ENCODE measurements at regions not wholly inside any gene's neighbourhood (a gene's known extent, or its start where the extent isn't known, plus 50 kb on each side); places are given as distances from the start of the nearest gene placed in this dataset.

DNA sequence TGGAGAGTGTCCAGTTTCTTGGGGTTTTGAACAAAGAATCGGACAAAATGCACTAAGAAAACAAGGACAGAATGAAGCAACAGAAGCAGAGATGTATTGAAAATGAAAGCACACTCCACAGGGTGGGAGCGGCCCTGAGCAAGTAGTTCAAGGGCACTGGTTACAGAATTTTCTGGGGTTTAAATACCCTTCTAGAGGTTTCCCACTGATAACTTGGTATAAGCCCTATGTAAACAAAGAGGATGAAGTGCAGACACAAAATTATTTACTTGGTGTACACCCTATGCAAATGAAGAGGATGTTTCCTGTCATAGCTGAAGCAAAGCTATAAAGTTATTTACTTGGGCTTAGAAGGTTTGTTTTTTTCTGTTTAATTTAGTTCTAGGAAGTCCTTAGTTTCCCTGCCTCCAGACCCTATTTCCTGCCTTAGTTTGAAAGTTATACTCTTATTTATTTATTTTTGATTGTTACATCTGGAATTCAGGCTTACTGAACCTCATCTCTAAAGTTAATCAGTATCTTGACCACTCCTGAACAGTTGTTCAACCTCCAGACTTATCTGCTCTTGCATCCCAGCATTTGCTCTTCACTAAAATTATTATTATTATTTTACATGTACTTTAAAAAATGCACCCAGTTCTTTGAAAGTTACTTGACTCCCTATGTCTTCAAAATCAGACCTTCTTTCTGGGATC, 193.5 kb downstream of the SPP2 start:
- peak in 1 of 2 donors; percentile 18 for DNase-seq

DNA sequence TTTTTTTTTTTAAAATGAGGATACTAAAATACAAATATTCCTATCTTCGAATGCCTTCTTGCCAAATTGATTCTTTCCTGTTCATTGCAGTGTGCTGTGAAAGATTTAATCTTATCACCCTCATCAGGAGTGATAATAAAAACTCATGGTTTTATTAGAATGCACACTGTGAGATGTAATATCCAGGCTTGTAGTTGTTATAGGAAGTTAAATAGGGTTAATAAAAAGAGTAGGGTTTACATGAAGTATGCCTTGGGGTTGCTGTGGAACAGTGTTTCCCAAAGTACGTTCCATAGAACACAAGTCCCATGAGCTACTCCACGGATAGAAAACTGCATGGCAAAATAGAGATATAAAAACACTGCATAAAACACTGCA, 191.9 kb downstream of the SPP2 start:
- no peak for DNase-seq

DNA sequence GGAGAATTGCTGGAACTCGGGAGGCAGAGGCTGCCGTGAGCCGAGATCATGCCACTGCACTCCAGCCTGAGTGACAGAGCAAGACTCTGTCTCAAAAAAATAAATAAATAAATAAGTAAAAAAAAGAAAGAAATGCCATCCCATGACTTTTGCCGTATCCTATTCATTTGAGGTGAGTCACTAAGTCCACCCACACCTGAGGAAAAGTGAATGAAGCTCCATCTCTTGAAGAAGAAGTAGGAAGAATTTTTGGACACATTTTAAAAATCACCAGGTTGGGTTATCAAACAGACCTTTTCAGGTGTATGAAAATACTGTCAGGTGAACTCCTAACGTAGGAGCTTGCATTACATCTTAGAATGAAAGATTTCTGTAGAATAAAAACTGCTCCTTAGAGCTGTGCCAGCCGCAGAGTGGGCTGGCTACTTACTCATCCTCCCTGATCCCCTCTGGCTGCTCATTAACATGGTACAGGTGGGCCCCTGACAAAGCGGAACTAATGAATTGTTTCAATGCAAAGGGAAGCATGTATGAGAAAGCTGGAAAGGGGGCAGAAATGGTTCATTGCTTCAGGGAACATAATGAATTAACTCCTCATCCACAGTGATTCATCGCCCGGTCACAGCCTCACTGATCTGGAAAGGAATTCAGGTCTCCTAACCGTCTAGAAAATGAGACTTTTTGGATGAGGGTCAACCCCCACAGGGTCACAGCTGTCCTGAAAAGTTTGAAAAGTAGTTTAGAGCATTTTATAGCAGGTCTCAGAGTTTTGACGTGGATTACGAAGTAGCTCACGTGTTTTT, 191.4 kb downstream of the SPP2 start:
- DNase-seq, result no peak

DNA sequence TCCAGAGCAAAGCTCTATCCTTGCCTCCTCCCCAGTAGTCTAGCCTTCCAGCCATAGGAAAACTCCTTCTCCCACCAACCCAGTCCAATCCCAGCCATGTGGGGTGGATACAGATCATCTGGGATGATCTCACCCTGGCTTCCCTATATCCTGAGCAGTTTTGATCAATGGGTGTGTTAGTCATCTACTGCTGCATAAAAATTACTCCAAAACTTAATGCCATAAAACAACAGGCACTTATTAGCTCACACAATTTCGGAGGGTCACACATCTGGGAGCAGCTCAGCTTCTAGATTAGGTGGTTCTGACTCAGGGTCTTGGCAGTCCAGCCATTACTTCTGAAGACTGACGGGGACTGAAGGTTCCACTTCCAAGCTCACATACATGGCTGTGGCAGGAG, 190.4 kb downstream of the SPP2 start:
- no peak for DNase-seq

DNA sequence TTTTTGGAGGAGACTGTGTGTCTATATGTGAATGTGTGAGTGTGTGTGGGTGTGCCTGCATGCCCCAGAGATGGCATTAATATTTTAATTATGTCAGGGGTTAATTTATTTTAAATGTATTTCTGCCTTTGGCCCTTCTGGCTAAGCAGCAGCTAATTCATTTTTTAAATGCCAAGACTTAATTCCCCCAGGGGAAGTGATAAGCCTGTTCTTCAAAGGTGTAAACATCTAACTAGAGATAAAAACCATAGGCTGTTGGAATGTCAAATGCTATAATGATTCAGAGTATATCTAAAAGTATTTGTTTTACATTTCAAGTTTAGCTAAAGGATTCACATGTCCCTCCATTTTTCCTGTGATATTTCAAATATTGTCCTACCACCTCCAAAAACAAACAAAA, 184.7 kb downstream of the SPP2 start:
- no peak for DNase-seq

DNA sequence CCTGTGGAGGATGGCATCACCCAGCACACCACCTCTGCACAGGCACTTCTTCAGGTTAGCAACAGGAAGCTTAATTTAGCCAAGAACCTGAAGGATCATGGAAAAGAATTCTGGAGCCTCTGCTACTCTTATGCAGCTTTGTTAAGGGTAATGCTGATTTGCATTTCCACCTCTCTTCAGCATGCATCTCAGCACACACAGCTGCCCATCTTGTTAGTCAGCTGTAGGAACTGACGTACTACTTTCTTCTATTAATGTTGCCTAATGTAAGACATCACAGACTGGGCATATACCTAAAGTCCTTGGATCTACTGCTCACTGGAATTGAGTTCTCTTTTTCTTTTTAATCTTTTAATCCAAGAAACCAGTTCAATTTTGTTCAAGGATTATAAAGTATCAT, 181.0 kb downstream of the SPP2 start:
- no peak for DNase-seq

DNA sequence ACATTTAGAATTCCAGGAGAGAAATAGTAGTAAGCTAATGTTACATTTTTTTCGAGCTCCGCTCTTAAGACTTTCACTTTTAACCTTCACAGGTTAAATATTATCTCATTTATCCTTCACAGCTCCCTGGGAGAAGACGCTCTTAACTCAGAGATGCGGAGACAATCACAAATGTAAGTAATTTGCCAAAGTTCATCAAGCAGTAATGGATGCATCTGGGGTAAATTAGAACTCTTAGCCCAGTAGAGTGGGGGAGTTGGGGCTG, 168.5 kb downstream of the SPP2 start:
- DNase-seq, result no peak

DNA sequence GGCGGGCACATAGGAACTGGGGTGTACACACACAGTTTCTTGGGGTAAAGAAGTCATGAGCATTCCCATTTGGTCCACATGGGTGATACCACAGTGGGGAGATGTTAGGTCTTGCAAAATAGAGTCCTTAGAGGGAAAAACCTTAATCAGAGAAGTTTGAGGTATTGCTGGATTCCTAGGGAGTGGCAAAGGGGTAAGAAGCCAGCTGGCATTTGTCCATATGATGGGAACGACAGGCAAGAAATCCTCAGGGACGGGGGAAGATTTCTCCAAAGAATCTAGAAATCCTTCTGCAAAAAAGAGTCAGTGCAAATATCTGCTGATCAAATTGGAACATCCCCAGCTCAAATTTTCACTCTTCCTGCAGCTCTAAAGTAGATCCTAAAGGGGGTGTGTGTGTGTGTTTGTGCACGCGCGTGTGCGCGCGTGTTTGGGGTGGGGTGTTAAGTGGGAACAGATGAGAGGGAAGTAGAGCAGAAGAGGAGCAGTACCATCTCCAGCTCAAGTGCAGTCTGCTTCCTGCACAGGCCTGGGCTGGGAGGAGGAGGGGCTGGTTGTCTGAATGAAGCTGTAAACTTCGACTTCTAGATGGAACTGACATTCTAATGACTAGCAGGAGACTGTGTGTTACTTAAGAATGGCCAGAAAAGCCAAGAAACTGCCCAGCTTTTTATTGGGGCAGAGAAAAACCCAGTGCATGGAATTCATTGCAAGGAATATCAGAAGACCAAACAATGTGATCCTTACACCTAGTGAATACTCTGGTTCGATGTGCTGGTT, 168.0 kb downstream of the SPP2 start:
- peak in 1 of 2 donors; percentile 2 for DNase-seq

DNA sequence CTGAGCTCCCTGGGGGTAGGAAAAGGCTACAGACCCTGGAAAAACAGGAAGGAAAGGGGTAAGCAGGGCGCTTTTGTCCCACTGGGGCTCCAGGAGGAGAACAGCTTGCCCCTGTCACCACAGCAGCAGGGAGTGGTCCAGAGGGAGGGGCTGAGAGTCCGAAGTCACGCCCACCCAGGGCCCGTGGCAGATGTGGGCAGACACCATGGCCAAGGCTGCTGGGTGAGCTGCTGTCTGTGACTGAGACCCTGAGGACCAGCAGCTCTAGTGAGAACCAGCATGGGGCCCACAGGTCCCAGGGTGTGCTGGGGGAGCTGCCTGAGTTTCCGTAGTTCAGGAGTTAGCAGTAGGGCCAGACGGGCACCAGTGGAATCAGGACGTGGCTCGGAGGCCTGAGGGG, 162.0 kb downstream of the SPP2 start:
- DNase-seq, result no peak

DNA sequence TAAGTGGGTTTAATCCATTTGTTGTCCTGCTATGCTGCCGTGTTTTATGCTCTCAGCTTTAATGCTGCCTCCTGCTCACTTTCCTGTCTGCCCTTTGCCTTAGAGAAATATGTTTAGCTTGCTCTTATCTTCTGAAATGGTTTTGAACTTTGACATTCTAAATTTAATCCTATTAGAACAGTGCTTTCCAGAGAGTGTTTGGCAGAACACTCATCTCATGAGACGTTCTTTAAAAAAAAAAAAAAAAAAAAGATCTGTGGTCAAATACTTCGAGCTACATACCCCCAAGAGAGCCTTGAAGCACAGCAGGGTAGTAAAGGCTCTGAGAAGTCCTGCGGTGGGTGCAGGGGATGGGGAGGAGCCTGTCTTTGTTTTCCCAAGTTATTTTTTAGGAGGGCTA, 161.3 kb downstream of the SPP2 start:
- no peak for DNase-seq

DNA sequence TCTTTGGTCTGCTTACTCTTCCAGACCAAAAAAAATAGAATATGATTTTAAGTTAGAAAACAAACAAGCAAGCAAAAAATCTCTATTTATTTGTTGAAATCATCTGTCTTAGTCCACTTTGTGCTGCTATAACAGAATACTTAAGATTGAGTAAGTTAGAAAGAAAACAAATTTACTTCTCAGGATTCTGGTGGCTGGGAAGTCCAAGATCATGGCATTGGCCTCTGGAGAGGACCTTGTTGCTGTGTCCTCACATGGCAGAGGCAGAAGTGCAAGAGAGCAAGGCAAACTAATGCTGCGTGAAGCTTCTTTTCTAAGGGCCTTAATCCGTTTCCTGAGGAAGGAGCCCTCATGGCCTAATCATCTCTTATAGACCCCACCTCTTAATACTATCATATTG, 156.2 kb downstream of the SPP2 start:
- DNase-seq, result no peak

DNA sequence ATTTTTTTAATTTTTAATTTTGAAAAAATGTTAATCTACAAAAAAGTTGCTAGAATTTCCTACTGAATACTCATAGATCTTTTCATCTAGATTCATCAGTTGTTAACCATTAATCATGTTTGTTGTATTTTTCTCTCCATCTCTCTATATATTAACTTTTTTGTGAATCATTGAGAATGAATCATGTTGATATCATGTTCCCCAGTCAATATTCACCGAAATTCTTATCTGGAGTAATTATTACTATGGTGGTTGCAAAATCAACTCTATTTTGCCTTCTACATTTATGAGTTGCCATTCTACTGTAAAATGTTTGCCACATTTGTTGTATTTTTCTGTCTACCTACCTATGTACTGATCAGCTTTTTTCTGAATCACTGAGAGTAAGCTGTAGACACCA, 154.0 kb downstream of the SPP2 start:
- no peak for DNase-seq

DNA sequence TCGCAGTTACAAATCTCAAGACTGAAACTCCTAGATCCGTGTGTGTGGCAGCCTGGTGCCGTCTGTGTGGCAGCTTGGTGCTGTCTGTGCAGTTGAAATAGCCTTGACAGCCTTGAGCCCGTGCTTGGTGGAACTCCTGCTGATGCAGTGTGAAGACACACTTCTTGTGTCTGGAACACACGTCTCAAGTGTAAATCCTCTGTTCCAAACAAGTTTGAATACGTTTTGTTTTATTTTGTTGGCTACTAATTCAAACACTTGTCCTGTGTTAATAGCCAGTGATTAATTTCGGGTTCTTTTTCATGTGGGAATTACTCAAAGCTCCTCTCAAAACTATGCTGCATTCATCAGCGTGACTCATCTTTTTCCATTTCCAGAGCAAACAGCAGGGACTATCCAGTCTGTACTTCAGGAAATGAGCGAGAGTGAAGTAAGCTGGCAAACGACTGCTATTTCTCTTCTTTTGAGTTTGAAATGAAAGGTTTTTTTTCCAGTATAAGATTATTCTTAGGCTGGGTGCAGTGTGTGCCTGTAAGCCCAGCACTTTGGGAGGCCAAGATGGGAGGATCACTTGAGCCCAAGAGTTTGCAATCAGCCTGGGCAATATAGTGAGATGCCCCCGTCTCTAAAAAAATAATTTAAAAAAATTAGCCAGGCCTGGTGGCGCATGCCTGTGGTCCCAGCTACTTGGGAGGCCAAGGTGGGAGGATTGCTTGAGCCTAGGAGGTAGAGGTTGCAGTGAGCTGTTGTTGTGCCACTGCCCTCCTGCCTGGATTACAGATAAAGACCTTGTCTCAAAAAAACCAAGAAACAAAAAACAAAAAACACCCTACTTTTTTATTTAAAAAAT, 152.9 kb downstream of the SPP2 start:
- DNase-seq, result no peak

DNA sequence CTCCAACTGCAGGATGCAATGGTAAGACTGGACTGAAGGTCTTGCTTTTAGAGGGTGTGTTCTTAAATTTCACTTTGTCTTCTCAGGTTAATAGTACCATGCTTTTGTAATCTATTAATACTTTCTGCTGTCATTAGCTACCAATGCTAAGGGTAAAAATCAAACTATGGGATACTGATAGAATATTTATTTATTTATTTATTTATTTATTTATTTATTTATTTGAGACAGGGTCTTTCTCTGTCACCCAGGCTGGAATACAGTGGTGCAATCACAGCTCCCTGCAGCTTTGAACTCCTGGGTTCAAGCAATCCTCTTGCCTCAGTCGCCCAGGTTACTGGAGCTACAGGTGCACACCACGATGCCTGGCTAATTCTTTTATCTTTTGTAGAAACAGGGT, 152.1 kb downstream of the SPP2 start:
- no peak for DNase-seq

DNA sequence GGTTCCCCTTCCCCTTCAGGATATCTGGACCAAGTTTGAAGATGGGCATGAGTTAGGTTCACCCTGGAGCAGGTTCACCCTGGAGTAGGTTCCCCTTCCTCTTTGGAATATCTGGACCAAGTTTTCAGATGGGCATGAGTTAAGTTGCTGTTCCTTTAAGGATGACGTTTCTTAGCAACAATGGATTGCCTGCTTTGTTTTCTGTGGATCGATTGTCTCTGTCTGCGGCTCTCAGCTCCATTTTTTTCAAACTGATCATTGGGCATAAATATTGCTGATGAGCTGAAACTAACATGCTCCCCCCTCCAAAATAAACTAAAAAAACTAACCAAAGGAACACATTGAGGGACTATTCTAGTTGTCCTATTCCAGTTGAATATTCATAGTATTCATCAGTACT, 149.5 kb downstream of the SPP2 start:
- no peak for DNase-seq

DNA sequence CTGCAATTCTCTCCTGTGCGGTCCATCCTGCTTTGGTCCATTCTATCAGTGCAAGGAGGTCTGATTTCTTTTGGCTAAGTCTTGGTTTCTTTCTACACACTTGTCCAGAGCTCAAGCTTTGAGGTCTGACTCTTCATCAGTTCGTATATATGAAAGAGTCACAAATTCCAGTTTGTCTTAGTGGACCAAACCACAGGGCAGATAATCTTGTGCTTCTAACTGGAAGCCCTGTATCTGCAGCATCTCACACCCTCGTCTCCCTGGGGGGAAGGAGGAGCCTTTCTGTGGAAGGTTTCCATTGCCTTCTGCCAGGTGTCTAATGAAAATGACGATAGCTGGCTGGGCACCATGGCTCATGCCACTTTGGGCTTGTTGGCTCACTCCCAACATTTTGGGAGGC, 148.5 kb downstream of the SPP2 start:
- no peak for DNase-seq

DNA sequence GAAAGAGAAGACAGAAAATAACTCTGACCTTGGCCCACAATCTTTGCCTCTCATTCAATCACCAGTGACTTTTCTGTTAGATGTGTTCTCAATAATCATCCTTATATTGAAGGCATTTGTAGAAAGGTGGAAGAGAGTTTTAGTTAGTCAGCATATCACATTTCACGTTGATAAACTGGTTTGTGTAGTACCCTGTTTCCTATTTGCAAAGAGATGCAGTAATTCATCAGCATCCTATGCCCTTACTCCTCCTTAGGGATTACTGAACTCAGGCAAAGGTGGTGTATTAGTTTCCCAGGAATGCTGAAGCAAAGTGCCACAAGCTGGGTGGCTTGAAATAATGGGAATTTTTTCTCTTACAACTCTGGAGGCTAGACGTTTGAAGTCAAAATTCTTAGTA, 145.0 kb downstream of the SPP2 start:
- no peak for DNase-seq

DNA sequence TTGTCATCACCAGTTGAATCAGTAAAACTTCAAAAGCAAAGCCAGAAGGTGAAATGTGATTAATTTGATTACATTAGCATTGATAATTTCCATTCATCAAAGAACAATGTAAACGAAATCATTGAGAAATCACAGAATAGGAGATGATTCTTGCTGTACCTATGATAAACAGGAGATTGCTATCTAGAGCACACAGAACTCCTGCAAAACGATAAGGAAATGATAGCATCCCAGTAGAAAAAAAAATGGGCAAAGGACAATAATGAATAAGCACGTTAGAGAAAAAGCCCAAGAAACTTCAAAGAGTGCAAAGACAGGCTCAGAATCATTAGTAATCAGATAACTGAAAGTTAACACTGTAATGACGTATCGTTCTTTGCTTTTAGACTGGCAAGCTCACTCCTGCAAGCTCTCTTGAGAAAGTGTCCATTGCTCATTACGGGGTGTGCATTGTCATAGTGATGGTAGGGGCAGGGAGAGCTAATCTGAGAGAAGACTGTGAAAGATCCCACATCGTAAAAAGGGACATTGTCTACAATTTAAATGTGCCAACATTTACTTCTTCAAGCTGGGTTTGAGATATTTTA, 143.6 kb downstream of the SPP2 start:
- DNase-seq, result no peak

DNA sequence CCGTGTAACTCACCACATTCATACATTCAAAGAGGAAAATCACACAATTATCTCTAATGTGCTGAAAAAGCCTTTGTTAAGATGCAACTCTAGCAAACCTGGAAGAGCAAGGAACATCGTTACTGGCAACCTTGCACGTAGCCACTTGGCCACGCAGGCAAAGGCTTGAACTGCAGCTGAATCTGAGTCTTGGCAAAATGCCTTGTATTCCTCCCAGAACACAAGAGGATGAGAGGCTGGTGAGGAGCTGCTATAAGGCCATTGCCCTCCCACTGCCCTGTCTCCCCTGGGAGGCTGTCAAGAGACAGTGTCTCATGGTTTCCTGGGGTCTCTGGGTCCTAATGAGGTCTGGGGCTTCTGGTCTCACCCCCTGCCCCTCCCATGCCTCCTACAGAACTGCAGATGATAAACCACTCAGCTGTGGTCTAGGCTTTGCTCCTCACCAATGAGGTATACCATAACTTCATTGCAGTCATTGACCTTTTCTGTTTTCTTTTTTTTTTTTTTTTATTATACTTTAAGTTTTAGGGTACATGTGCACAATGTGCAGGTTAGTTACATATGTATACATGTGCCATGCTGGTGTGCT, 141.4 kb downstream of the SPP2 start:
- no peak for DNase-seq

DNA sequence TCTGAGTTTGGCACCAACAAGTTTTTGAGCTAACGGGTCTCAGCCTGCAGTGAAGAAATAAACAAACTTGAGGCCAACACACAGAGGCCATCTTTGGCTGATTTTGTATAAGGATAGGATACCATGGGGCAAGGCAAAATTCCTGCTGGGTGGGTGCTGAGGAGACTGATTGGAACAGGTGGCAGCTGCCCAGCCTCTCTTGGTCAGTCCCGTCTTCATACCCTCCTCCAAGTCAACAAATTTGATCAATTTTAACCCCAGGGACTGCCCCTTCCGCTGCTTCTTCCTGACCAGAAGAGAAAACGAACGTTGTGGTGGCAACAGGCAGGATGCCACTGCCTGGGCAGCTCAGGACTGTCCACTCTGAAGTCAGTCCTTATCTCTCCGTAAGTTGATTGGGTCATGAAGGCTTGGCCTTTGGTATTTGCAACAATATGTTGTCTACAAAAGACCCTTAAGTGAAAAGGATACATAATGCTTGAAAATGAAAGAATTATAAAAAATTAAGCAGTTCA, 139.3 kb downstream of the SPP2 start:
- no peak for DNase-seq

DNA sequence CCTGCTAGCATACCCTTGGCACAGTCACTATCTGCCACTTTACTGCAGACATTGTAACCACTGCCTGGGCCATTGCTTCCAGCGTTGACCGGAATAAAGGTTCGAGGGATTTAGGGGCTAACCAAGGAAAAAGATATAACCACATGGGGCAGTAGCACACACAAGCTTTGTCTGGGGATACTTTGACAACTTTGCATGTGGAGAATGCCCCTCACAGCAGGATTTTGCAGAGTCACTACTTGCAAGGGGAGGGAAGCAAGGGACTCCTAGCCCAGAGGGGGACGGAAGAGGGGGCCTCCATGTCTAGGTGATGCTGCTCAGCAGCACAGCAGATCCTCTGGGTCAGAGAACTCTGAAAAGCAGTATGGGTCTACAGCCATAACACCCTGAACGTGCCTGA, 138.7 kb downstream of the SPP2 start:
- DNase-seq, result no peak

DNA sequence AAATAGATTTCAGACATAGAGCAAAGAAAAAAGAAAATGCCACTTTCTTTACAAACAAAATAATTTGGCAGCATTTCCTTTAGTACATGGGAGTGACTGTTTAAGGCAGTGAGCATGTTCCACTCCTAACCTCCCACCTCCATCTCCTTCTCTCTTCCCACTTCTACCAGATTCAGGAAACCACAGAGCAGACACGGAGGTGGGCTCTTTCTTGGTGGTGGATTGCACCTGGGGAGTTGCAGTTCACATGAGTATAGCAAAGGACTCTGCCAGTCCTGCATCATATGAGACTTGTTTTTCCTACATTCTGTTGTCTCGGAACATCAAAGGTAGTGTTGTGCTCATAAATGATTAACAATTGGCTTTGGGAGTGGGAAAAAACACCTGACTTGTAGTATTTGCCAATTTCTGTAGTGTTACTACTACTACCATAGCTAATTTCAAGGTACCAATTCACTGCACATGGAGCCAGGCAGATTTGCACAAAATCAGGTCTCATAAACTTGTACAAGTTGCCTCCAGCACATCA, 137.2 kb downstream of the SPP2 start:
- no peak for DNase-seq
